Stimulated activated naive CD8-positive, alpha-beta T cell treated with anti-CD3 and anti-CD28 coated beads, Interleukin-15, Interleukin-2, amounts not matched to agents 100 U/mL and 50 U/mL, for 24 hours (primary cell): ENCODE measurements at regions not wholly inside any gene's neighbourhood (a gene's known extent, or its start where the extent isn't known, plus 50 kb on each side); places are given as distances from the start of the nearest gene placed in this dataset.
"Not testable (repeated sequence)": the region's sequence is repeated elsewhere in the genome, so short reads cannot be mapped to it uniquely, and the experiment has no call there.

Source experiments
- ATAC-seq: fragments of 150-1000 bp; cut with Tn5 transposase; one replicate; pipeline ENCODE4 v1.10.0; 2021
- DNase-seq: peaks from one replicate; pipeline ENCODE4 v3.0.0; 2021

DNA sequence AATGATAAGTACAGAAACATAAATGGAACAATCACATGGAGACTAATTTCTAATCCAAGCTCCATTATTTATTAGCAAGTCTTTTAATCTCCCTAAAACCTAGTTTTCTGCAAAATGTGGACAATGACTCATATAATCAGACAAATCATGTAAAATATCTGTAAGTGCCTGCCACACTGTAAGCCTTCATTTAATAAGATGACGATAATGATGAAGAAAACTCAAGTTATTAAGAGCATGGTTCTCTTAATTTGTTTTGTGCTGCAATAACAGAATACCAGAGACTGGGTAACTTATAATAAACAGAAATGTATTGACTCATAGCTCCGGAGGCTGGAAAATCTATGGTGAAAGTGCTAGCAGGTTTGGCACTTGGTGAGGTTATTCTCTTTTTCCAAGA, 535.3 kb upstream of the LRFN5 start:
- no peak for DNase-seq
- ATAC-seq = no peak

DNA sequence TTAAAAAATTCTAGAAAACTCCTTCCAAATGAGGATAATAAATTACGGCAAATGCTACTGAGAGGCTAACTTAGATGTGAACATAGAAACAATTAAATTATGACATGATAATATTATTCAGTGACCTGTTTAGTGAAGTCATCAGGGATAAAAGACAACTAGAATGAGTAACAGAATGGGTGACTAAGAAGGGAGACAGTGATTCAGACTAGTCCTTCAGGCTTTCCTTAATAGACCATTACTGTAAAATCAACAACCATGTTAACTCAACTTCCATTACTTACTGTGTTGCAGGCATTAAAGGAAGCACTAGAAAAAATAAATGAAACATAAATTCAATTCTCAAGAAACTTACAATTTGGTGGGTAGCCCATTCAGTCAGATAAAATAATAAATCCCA, 543.9 kb upstream of the LRFN5 start:
- DNase-seq = no peak
- no peak for ATAC-seq

- DNase-seq (no peak), ATAC-seq (no peak)
These were observed 551.1 kb upstream of the LRFN5 start for GRCh38 chr14:41055589-41055988.

DNA sequence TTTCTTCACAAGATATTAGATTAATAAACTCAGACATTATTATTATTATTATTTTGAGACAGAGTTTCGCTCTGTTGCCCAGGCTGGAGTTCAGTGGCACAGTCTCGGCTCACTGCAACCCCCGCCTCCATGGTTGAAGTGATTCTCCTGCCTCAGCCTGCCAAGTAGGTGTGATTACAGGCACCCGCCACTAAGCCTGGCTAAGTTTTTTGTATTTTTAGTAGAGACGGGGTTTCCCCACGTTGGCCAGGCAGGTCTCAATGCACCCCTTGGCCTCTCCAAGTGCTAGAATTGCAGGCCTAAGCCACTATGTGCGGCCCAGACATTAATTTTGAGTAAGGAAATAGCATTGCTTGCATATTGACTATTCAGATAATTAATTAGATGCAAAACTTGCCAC, 554.9 kb upstream of the LRFN5 start:
- DNase-seq = no peak
- ATAC-seq = no peak

DNA sequence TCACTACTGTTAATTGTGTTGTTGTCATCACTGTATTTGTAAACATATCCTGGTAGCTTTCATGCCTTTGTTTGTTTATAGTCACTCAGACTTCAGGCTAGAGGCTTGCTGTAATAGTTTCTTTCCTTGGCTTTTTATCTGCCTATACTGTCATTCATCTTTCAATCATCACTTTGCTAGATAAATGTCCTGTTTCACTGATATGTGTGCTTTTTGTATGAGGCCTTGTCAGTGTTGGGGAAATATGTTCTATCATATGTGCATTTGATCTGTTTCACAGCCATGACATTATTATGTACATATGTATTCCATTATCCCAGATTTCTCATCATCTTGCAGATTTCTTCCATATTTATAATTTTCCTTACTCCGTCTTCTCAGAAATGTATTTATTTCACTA, 558.9 kb upstream of the LRFN5 start:
- ATAC-seq (no peak), DNase-seq (no peak)

- no peak for DNase-seq
- ATAC-seq = no peak
These were observed 569.3 kb upstream of the LRFN5 start for GRCh38 chr14:41037388-41037787.

DNA sequence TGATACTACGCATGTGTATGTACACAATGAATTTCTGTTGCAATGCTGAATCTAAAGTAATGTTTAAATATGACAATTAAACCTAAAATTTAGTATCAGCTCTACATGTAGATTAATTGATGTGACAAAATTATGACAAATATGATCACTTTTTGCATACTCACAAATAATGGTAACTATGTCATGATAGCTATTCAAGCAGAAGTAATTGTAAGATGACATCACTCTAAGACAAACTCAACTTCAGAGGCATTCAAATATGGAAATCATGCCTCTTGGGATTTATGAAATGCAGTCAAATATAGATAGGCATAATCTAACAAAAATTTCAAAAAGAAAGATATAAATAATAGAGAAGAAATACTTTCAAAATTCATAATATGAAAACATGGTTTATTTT, 571.7 kb upstream of the LRFN5 start:
- DNase-seq (no peak), ATAC-seq (no peak)

DNA sequence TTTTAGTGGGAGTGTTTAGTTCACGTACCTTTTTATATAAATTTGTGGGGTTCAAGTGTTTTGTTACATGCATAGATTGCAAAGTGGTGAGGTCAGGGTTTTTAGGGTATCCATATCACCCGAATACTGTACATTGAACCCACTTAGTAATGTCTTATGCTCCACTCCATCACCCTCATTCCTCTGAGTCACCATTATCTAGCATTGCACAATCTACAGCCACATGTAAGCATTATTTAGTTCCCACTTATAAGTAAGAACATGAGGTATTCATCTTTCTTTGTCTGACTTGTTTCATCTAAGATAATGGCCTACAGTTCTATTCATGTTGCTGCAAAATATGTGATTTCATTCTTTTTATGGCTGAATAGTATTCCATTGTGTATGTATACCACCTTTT, 583.7 kb upstream of the LRFN5 start:
- no peak for ATAC-seq
- DNase-seq = no peak

GRCh38 chr14:41016213-41016612, 590.5 kb upstream of the LRFN5 start:
- no peak for ATAC-seq
- no peak for DNase-seq

DNA sequence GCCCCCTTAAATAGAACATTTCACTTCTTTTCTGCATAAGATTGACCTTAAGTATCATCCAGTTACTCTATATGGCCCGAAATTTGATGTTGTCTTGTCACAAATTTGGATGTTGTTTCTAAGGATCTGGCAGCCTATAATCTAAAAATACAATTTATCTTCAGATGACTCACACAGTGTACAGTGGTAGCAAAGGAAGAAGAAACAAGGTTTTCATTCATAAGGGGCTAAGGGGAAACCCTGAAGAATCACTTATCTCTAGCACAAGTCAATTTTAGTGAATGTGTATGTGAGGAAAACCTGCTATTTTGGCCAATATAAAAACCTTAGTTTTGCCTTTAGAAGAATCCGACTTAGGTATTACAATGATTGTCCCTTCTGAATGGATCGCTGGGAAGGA, 606.3 kb upstream of the LRFN5 start:
- ATAC-seq (no peak), DNase-seq (no peak)

GRCh38 chr14:40989260-40989659, 617.4 kb upstream of the LRFN5 start:
- no peak for DNase-seq
- ATAC-seq = no peak

DNA sequence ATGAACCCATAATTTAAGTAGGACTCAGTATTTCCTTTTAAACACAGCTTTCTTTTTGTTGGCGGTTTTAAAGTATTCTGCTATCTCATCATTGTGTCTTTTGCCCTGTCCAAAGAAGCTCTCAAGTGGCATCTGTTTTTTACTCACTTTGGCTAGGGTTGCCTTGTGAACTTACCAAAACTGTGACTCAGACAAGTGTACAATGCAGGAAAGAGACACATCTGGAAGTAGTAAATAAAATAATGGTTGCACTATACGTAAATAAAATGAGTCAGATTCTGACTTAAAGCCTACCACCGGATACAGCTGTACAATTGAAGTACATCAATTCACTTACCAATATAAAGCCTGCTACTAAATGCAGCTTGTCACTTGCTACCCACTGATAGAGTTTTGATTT, 619.2 kb upstream of the LRFN5 start:
- DNase-seq (no peak), ATAC-seq (no peak)

GRCh38 chr14:40986655-40987054, 620.0 kb upstream of the LRFN5 start:
- no peak for ATAC-seq
- no peak for DNase-seq

- ATAC-seq (no peak), DNase-seq (no peak)
These were observed 621.1 kb upstream of the LRFN5 start for GRCh38 chr14:40985584-40985983.

- ATAC-seq = no peak
- DNase-seq = no peak
These were observed 623.1 kb upstream of the LRFN5 start for GRCh38 chr14:40983604-40984003.

DNA sequence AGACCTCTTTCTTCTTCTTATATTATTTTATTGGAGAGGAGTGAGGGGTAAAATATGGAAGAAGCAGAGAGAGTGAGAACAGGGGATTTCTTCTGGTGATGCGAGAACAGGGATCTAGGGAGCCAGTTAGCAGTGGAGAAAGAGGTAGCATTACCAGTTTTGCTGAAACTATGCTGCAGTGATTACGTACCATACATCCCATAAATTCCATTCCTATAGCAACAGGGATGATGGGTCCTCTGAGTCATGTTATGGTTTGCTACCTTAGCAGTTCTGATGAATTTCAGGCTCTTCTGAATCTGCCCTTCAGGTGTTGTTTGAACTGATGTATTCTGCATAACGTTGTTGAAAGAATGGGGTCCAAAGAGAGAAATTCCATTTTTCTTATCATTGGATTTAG, 625.4 kb upstream of the LRFN5 start:
- ATAC-seq = no peak

DNA sequence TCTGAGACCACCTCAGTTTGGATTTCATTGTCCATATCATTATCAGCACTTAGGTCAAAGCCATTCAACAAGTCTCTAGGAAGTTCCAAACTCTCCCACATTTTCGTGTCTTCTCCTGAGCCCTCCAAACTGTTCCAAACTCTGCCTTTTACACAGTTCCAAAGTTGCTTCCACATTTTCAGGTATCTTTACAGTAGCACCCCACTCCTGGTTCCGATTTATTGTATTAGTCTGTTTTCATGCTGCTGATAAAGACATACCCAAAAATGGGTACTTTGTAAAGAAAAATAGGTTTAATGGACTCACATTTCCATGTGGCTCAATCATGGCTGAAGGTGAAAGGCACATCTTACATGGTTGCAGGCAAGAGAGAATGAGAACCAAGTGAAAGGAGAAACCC, 646.4 kb upstream of the LRFN5 start:
- ATAC-seq = not testable (repeated sequence)

More for the DNA sequence above, 625.4 kb upstream of the LRFN5 start:
- no peak for DNase-seq

GRCh38 chr14:40955131-40955505, 651.6 kb upstream of the LRFN5 start:
- no peak for DNase-seq
- no peak for ATAC-seq

More for the DNA sequence above, 646.4 kb upstream of the LRFN5 start:
- not testable (repeated sequence) for DNase-seq

- ATAC-seq = not testable (repeated sequence)
These were observed 652.1 kb upstream of the LRFN5 start for GRCh38 chr14:40954448-40955130.

DNA sequence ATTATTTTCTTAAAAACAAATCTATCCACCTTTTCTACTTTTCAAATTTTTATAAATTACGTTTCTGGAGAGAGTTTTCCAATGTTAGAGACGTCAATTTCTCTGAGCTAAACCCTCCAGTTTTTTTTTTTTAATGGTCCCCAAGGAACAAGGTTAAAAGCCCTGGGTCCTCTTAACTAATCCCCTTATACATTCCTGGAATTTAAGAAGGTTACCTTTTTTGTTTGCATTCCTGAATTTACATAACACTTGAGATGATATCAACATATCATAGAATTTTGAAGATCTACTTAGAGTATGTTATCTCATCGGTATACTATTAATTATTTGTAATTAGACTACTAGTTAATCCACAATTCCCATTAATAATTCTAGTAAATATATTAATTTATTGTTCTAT, 662.2 kb upstream of the LRFN5 start:
- ATAC-seq (no peak), DNase-seq (no peak)

More at GRCh38 chr14:40954448-40955130, 652.1 kb upstream of the LRFN5 start:
- DNase-seq = not testable (repeated sequence)

DNA sequence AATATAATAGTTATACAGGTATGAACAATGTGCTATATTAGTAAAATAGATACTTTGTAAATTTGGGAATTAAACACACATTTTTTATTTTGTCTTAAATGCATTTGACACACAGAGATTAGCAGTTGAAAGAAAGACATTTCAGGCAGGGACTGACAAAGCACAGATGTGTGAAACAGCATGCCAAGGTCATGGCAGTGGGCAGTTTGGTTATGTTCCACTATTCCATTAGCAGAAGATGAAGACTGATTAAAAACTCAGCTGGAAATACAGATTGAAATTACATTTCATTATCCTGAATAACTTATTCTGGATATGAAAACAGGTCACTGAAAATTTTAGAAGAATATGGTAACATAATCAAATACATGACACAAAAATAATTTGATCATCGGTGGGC, 669.8 kb upstream of the LRFN5 start:
- DNase-seq (no peak), ATAC-seq (no peak)

GRCh38 chr14:40920380-40920779, 686.3 kb upstream of the LRFN5 start:
- ATAC-seq (no peak), DNase-seq (no peak)

GRCh38 chr14:40911141-40911540, 695.5 kb upstream of the LRFN5 start:
- DNase-seq = no peak
- no peak for ATAC-seq

- ATAC-seq (no peak), DNase-seq (no peak)
These were observed 696.8 kb upstream of the LRFN5 start for GRCh38 chr14:40909906-40910305.

DNA sequence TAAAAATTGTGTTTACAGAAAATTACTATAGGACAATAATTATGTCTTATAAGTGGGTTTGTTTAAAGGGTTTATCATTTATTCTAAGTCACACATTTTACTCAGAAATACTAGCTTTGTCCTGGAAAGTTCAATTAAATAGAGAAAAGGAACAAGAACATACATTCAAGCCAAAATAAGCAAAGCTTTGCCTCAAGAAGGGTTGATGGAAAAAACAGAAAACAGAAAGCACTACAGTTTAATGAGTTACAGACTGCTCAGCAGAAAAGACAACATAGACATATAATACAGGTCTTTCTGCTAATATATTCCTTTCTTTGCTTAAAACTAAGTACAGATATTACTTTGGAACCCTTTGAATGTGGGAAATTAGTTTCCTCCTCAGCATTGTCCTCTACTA, 703.0 kb upstream of the LRFN5 start:
- no peak for ATAC-seq
- no peak for DNase-seq
